ENCODE measurements at regions not wholly inside any gene's neighbourhood (a gene's known extent, or its start where the extent isn't known, plus 50 kb on each side); places are given as distances from the start of the nearest gene placed in this dataset.
"Not testable (repeated sequence)": the region's sequence is repeated elsewhere in the genome, so short reads cannot be mapped to it uniquely, and the experiment has no call there.

DNA sequence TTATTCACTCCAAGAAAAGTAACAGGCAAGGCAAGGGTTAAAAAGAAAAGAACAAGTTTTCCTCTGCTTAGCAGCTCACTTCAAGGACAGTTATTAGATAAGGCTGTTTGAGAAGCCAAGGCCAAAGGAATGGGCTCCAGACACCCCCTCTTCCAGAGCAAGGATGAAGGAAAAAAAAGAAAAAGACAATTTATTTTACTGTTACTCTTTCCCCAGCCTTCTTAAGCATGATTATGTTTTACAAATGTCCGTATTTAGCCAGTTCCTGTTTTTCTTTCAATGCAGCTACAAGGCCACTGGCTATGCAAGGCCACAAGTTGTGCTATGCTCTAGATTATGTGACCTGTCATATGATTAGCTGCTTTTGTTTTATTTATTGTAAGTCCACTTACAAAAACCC, 106.5 kb upstream of the SIMC1 start:
- no peak overlapping the region for H3K4me3 ChIP-seq (ENCODE audit: low read depth, low read length)
- no peaks in the 10 kb centered on the region for H3K9me3 ChIP-seq (ENCODE audit: control insufficient read depth, insufficient read depth, low read length)
- peaks cover 28% of the 10 kb centered on the region for H3K27me3 ChIP-seq (ENCODE audit: control insufficient read depth, insufficient read depth, low read length)
- H3K9ac ChIP-seq (ENCODE audit: low read depth, low read length): no peak overlapping the region
- no peaks in the 10 kb centered on the region for H3K36me3 ChIP-seq (ENCODE audit: control insufficient read depth, insufficient read depth, low read length)
- no peaks in the 10 kb centered on the region for H3K4me1 ChIP-seq (ENCODE audit: control insufficient read depth, insufficient read depth, low read length)

DNA sequence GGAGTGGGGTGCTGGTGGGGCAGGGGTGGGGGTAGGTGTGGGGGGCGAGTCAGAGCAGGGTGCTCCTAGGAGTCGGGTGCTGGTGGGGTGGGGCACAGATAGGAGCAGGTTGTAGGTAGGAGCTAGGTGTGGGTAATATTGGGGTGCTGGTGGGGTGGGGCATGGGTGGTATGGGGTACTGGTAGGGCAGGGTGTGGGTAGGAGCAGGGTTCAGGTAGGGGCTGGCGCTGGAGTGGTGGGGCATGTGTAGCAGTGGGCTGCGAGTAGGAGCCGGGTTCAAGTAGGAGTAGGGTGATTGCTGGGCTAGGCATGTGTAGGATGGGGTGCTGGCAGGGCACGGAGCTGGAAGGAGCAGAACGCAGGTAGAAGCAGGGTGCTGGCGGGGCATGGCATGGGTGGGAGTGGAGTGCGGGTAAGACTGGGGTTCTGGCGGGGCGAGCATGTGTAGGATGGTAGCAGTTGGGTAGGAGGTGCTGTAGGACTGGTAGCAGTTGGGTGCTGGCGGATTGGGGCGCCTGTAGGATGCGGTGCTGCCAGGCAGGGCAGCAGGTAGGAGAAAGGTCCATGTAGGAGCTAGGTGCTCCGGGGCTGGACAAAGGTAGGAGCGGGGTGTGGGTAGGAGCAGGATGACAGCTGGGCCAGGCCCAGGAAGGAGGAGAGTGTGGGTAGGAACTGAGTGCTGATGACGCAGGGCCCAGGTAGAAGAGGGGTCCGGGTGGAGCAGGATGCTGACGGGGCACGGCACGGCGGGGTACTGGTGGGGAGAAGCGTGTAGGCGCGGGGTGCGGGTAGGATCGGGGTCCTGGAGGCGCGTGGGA, 105.5 kb upstream of the SIMC1 start:
- Histone ChIP-seq H3K4me1 (ENCODE audit: control insufficient read depth, insufficient read depth, low read length) (no peaks in the 10 kb centered on the region), H3K4me3 (ENCODE audit: low read depth, low read length) (peak overlapping the region; percentile 63), H3K9ac (ENCODE audit: low read depth, low read length) (no peak overlapping the region), H3K9me3 (ENCODE audit: control insufficient read depth, insufficient read depth, low read length) (no peaks in the 10 kb centered on the region), H3K27me3 (ENCODE audit: control insufficient read depth, insufficient read depth, low read length) (peaks cover 28% of the 10 kb centered on the region), H3K36me3 (ENCODE audit: control insufficient read depth, insufficient read depth, low read length) (no peaks in the 10 kb centered on the region)

DNA sequence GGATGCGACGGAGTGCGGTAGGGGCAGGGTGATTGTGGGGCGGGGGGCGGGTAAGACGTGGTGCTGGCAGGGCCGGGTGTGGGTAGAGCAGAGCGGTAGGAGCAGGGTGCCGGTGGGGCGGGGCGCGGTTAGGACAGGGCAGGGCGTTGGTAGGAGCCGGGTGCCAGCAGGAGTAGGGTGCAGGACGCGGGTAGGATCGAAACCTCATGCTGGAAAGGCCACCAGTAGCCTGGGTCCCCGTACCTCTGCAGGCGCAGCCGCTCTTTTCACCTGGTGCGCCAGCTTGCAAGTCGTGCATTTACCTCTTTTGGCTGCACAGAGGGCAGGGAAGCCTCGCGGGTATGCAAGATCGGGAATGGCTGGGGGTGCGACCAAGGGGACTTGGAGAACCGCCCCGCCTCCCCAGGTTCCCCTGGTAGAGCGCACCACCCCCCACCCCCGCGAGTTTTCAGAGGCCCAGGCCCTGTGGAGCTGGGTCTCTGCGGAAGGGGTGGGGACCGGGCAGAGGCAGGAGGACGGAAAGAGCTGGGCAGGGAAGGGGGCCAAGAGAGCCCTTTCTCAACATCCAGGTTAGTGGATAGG, 104.8 kb upstream of the SIMC1 start:
- H3K36me3 ChIP-seq (ENCODE audit: control insufficient read depth, insufficient read depth, low read length): no peaks in the 10 kb centered on the region
- H3K9ac ChIP-seq (ENCODE audit: low read depth, low read length): no peak overlapping the region
- no peaks in the 10 kb centered on the region for H3K9me3 ChIP-seq (ENCODE audit: control insufficient read depth, insufficient read depth, low read length)
- H3K27me3 ChIP-seq (ENCODE audit: control insufficient read depth, insufficient read depth, low read length): peaks cover 28% of the 10 kb centered on the region
- H3K4me1 ChIP-seq (ENCODE audit: control insufficient read depth, insufficient read depth, low read length): no peaks in the 10 kb centered on the region
- H3K4me3 ChIP-seq (ENCODE audit: low read depth, low read length): peak overlapping the region; percentile 63

GRCh38 chr5:176133877-176134276, 104.3 kb upstream of the SIMC1 start:
- no peaks in the 10 kb centered on the region for H3K36me3 ChIP-seq (ENCODE audit: control insufficient read depth, insufficient read depth, low read length)
- H3K4me3 ChIP-seq (ENCODE audit: low read depth, low read length): peak overlapping the region; percentile 63
- H3K9ac ChIP-seq (ENCODE audit: low read depth, low read length): no peak overlapping the region
- H3K4me1 ChIP-seq (ENCODE audit: control insufficient read depth, insufficient read depth, low read length): no peaks in the 10 kb centered on the region
- no peaks in the 10 kb centered on the region for H3K9me3 ChIP-seq (ENCODE audit: control insufficient read depth, insufficient read depth, low read length)
- H3K27me3 ChIP-seq (ENCODE audit: control insufficient read depth, insufficient read depth, low read length): peaks cover 28% of the 10 kb centered on the region

DNA sequence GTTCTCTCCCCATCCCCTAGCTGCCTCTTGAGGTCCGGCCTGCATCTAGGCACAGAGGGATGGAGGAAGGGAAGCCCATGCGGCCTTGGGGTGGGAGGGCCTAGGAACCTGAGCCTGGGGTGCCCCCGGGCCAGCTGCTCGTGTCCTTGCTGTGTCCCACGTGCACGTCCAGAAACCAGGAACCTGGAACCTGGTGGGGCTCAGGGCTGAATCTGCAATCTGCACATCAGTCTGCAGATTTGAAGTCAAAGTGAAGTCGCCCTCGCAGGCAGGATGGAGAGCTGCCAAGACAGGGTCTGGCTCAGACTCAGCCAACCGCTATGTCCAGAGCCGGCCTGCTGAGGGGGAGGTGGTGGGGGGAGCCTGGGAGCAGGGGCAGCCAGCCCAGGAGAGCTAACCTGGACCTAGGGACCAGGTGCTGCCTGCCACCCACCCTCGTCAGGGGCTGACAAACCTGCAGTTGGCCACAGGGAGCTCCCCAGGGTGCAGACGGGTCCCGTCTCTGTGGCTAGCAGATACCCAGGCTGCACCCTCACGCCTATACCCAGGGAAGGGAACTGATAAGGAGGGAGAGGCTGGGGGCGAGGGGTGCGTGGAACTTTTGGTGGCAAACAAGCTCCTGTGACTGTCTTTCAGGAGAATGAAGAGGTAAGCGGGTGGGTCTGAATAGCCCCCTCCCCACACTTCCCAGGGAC, 103.5 kb upstream of the SIMC1 start:
- Histone ChIP-seq H3K9me3 (ENCODE audit: control insufficient read depth, insufficient read depth, low read length) (no peaks in the 10 kb centered on the region), H3K27me3 (ENCODE audit: control insufficient read depth, insufficient read depth, low read length) (peaks cover 28% of the 10 kb centered on the region), H3K4me1 (ENCODE audit: control insufficient read depth, insufficient read depth, low read length) (no peaks in the 10 kb centered on the region), H3K9ac (ENCODE audit: low read depth, low read length) (no peak overlapping the region), H3K4me3 (ENCODE audit: low read depth, low read length) (peak overlapping the region; percentile 63), H3K36me3 (ENCODE audit: control insufficient read depth, insufficient read depth, low read length) (no peaks in the 10 kb centered on the region)

- H3K36me3 ChIP-seq (ENCODE audit: control insufficient read depth, insufficient read depth, low read length); H3K4me1 ChIP-seq (ENCODE audit: control insufficient read depth, insufficient read depth, low read length); H3K27me3 ChIP-seq (ENCODE audit: control insufficient read depth, insufficient read depth, low read length); H3K4me3 ChIP-seq (ENCODE audit: low read depth, low read length); H3K9ac ChIP-seq (ENCODE audit: low read depth, low read length); H3K9me3 ChIP-seq (ENCODE audit: control insufficient read depth, insufficient read depth, low read length): not testable (repeated sequence)
Measured at GRCh38 chr5:176140138-176140537, 98.1 kb upstream of the SIMC1 start.

DNA sequence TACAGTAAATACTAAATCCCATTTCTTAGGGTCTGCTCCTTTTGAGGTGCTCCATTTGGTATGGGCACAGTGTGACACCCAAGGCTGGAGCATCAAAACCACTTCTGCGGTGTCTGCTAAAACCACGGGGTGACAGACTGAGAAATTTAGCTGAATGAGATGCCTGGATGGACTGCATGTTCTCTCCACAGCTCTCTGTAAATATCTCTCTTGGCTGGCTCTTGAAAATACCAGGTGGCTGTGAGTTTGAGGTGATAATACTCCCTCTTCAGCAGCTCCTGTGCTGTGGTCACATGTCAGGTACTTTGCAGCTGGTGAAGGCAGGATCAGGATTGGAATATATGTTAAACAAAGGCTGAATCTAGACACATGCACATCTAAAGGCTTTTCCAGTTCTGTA, 93.7 kb upstream of the SIMC1 start:
- no peaks in the 10 kb centered on the region for H3K9me3 ChIP-seq (ENCODE audit: control insufficient read depth, insufficient read depth, low read length)
- no peak overlapping the region for H3K4me3 ChIP-seq (ENCODE audit: low read depth, low read length)
- no peaks in the 10 kb centered on the region for H3K4me1 ChIP-seq (ENCODE audit: control insufficient read depth, insufficient read depth, low read length)
- no peak overlapping the region for H3K9ac ChIP-seq (ENCODE audit: low read depth, low read length)
- H3K36me3 ChIP-seq (ENCODE audit: control insufficient read depth, insufficient read depth, low read length): no peaks in the 10 kb centered on the region
- peaks cover 6% of the 10 kb centered on the region for H3K27me3 ChIP-seq (ENCODE audit: control insufficient read depth, insufficient read depth, low read length)

- H3K4me3 ChIP-seq (ENCODE audit: low read depth, low read length); H3K27me3 ChIP-seq (ENCODE audit: control insufficient read depth, insufficient read depth, low read length); H3K9me3 ChIP-seq (ENCODE audit: control insufficient read depth, insufficient read depth, low read length): not testable (repeated sequence)
Measured at GRCh38 chr5:176149948-176150347, 88.3 kb upstream of the SIMC1 start.

DNA sequence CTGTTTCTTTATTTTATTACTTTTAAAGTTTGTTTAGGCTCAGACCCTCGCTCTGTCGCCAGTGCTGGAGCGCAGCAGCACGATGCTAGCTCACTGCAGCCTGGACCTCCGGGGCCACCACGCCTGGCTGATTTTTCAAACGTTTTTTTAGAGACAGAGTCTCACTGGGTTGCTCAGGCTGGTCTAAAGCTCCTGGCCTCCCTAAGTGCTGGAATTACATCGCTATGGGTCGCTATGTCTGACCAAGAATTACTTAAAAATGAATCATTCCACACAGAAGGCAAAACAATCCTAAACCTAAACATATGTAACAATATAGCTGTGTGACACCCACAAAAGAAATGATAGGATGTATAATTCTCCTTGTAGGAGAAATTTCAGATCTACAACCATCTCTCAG, 86.9 kb upstream of the SIMC1 start:
- H3K36me3 ChIP-seq (ENCODE audit: control insufficient read depth, insufficient read depth, low read length): no peaks in the 10 kb centered on the region
- H3K9ac ChIP-seq (ENCODE audit: low read depth, low read length): no peak overlapping the region
- H3K9me3 ChIP-seq (ENCODE audit: control insufficient read depth, insufficient read depth, low read length): no peaks in the 10 kb centered on the region
- peaks cover 6% of the 10 kb centered on the region for H3K27me3 ChIP-seq (ENCODE audit: control insufficient read depth, insufficient read depth, low read length)
- no peak overlapping the region for H3K4me3 ChIP-seq (ENCODE audit: low read depth, low read length)
- H3K4me1 ChIP-seq (ENCODE audit: control insufficient read depth, insufficient read depth, low read length): peaks cover 14% of the 10 kb centered on the region

More at GRCh38 chr5:176149948-176150347, 88.3 kb upstream of the SIMC1 start:
- not testable (repeated sequence) for H3K9ac ChIP-seq (ENCODE audit: low read depth, low read length); H3K36me3 ChIP-seq (ENCODE audit: control insufficient read depth, insufficient read depth, low read length)
- H3K4me1 ChIP-seq (ENCODE audit: control insufficient read depth, insufficient read depth, low read length): peaks cover 14% of the 10 kb centered on the region

DNA sequence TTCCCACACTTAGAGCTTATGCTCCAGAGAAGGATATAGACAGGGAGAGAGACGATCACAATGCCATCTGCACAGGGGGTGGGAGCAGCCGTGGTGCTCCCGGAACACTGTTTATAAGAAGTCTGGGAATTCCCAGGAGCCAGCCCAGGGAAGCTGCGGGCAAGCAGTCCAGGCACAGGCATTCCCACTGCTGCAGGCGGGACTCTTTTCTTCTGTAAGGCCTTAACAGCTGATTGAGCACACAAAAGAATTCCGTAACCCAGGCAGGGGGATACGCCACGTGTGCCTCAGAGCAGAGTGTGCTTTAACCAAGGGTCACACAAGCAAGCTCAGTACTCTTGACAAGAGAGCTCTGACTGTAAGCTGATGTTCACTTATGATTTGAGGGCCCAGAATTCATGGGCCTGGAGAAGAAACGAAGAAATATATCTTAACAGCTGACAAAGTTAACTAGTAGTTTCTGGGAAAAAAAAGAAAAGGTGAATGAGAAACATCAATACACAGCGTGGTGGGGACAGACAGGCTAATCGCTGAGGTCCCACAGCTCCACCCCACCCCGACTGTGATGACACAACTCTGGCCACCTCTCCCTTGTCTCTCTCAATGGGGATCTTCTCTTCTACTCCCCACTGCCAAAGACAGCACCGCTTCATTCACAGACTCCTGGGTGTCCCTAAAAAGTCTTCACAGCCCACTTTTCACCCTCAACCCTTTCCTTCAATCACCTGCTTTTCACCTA, 85.9 kb upstream of the SIMC1 start:
- Histone ChIP-seq H3K9me3 (ENCODE audit: control insufficient read depth, insufficient read depth, low read length) (no peaks in the 10 kb centered on the region), H3K4me3 (ENCODE audit: low read depth, low read length) (no peak overlapping the region), H3K36me3 (ENCODE audit: control insufficient read depth, insufficient read depth, low read length) (no peaks in the 10 kb centered on the region), H3K4me1 (ENCODE audit: control insufficient read depth, insufficient read depth, low read length) (peaks cover 14% of the 10 kb centered on the region), H3K9ac (ENCODE audit: low read depth, low read length) (no peak overlapping the region), H3K27me3 (ENCODE audit: control insufficient read depth, insufficient read depth, low read length) (peaks cover 4% of the 10 kb centered on the region)

- Histone ChIP-seq H3K9me3 (ENCODE audit: control insufficient read depth, insufficient read depth, low read length) (no peaks in the 10 kb centered on the region), H3K9ac (ENCODE audit: low read depth, low read length) (no peak overlapping the region), H3K4me3 (ENCODE audit: low read depth, low read length) (no peak overlapping the region), H3K36me3 (ENCODE audit: control insufficient read depth, insufficient read depth, low read length) (no peaks in the 10 kb centered on the region), H3K4me1 (ENCODE audit: control insufficient read depth, insufficient read depth, low read length) (peaks cover 14% of the 10 kb centered on the region), H3K27me3 (ENCODE audit: control insufficient read depth, insufficient read depth, low read length) (peaks cover 4% of the 10 kb centered on the region)
Measured at GRCh38 chr5:176152930-176153311, 85.3 kb upstream of the SIMC1 start.

All from iPS-15b (cell line).